HS-5 (cell line): ENCODE measurements at regions not wholly inside any gene's neighbourhood (a gene's known extent, or its start where the extent isn't known, plus 50 kb on each side); places are given as distances from the start of the nearest gene placed in this dataset.
"Not testable (repeated sequence)": the region's sequence is repeated elsewhere in the genome, so short reads cannot be mapped to it uniquely, and the experiment has no call there.

Experiments used
- DNase-seq: peaks from one replicate; pipeline ENCODE4 v3.0.0-alpha.2; 2012; ENCODE audit warnings: low read depth

DNA sequence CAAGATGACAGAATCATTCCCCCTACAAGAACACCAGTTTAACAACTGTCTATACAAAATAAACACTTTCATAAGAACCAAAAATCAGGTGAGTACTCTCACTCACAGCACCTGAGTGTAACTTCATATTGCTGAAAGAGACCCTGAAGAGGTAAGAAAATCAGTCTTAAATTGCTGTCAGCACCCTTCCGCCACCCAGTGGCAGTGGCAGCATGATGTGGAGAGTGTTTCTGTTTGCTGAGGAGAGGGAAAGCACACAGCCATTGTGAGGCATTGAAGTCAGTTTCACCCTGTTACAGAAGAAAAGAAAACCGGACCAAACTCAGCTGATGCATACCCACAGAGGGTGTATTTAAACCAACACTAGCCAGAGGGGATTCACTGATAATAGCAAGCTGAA is 1240.8 kb upstream of the CRIM1 start:
- no peak for DNase-seq

- not testable (repeated sequence) for DNase-seq
These were observed 1243.2 kb upstream of the CRIM1 start for GRCh38 chr2:35112367-35112766.

DNA sequence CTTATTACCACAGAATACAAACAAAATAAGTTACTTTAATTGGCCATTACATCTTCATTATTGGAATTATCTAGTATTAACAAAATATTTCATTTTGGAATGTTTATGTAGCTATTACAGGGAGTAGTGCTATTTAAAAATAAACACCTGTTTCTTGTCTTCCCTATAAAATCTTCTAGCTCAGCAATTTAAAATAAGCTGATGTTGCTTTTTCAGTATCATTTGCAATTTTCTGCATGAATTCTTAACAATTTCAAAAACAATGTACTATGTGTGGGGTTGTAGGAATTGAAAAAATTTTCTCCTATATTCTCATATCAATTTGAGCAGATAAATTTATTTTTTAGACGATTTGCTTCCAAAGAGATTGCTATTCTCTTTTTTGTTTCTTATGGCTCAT is 1251.3 kb upstream of the CRIM1 start:
- no peak for DNase-seq

- DNase-seq, result no peak
These were observed 1256.2 kb upstream of the CRIM1 start for GRCh38 chr2:35099342-35099741.

DNA sequence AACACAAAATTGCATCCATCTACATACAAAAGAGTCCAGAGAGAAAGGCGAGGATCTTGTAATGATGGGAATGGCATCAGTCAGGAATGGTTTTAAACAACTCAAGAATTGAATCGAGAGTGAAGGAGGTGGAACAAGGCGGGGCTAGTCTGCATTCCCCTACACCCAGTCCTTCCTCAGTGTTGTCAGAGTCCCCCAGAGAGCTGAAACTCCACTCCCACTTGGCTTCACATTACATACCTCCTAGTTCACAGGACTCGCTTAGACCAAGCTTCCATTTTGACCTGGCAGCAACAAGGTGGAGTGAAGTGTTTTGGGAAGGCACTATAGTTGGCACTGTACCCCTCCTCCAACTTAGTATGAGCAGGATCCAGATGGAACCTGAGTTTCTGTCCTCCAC is 1273.5 kb upstream of the CRIM1 start:
- DNase-seq, result no peak

DNA sequence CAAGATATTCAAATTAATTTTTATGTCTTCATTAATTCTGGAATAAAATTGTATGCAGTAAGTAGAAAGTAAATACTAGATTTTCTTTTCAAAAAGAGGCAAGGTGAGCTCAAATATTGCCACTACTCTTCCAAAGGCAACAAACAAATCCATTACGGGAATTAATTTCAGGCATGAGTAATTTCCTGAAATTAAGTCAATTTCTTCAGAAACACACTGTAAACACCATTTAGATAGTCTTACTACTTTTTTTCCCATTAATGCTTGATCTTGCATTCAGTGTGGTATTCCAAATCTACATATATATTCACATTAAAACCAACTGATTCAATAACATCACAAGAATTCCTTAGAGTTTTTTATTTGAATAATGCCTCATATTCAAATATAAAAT is 1274.0 kb upstream of the CRIM1 start:
- no peak for DNase-seq

GRCh38 chr2:35081001-35081621 is 1274.5 kb upstream of the CRIM1 start:
- DNase-seq, result peak; percentile 49

DNA sequence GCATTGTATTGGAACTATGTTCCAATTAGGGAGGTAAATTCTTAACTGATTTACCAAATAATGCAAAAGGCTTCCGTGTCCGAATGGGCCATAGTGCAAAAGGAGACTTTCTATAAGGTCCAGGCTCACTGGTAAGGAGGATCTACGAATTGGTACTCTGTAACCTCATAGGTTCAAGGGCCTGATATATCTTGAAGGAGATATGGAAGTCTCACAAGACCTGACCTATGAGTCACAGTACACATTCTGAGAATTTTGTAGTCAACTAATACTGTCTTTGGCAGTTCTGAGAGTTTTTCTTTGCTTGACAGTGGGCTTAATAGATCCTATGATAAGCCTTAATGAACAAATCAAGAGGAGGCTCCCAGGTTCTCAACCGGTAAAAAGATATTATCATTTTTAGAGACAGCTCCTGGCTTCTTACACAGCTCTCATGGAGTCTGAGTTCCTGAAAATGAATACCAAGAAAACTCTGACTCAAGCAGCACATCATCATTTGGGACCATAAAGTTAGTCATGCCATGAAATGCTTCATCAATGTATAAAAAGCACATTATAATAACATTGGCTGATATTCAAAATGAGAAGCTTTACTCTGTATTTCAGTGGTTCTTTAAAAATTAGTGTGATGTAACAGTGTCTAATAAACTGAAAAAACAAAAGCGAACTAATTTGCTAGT is 1275.2 kb upstream of the CRIM1 start:
- DNase-seq, result peak; percentile 49

GRCh38 chr2:35067420-35067819 is 1288.2 kb upstream of the CRIM1 start:
- no peak for DNase-seq

DNA sequence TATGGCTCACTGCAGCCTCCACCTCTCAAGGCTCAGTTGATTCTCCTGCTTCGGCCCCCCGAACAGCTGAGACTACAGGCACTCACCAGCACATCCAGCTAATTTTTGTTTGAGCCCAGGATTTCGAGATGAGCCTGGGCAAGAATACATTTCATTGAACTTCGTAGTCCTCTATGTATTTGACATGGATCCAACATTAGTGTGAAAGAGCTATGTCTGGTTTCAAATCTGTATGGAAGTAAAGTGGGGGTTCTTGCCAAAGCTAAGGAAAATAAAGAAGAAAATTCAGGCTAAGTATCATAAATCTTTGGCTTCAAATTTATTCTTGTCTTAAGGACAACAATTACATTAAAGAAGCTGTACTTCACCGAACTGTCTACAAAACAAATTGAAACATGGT is 1291.7 kb upstream of the CRIM1 start:
- DNase-seq, result no peak

GRCh38 chr2:35035883-35036282 is 1319.7 kb upstream of the CRIM1 start:
- no peak for DNase-seq

- no peak for DNase-seq
These were observed 1321.8 kb upstream of the CRIM1 start for GRCh38 chr2:35033748-35034147.

GRCh38 chr2:35023545-35023944 is 1332.0 kb upstream of the CRIM1 start:
- DNase-seq, result no peak

GRCh38 chr2:35000453-35000852 is 1355.1 kb upstream of the CRIM1 start:
- no peak for DNase-seq

- DNase-seq, result no peak
These were observed 1356.8 kb upstream of the CRIM1 start for GRCh38 chr2:34998741-34999140.

DNA sequence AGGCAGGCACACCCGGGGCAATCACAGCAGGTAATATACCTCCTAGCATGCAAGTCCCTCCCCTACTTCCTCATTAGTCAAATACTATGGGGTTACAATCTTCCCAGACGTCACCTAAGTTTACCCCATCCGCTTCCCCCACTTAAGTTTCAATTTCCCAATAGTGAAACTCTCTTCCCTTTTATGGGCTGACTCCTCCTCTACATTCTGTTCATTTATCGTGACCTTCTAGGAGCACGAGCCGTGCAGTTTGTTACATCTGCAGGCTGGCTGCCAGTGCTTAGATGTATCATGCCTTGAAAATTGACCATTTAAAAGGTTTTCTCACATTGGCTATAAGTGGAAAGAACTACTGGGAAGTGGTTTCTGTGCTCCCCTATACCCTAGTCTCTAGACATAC is 1357.8 kb upstream of the CRIM1 start:
- DNase-seq, result no peak

- no peak for DNase-seq
These were observed 1360.4 kb upstream of the CRIM1 start for GRCh38 chr2:34995196-34995595.

GRCh38 chr2:34991508-34992274 is 1363.9 kb upstream of the CRIM1 start:
- DNase-seq, result no peak

- DNase-seq, result no peak
These were observed 1370.1 kb upstream of the CRIM1 start for GRCh38 chr2:34985474-34985873.

- DNase-seq, result no peak
These were observed 1374.9 kb upstream of the CRIM1 start for GRCh38 chr2:34980689-34981088.

DNA sequence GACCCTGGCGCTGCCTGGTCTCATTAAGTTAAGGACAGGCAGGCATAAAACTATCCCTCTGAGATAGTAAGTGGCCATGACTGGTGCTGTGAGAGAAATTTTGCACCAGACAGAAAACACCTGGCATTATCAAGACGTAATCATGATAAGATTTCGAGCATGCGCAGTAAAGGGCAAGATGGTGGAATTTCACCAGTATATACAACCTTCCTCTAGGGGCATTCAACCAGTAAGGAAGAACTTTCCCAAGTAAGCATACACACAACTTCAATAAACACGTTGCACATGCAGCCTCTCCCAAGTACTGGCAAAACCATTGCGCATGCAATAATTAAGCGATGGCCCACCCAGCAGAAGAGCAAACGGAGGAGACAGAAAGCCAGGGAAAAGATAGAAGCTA is 1376.4 kb upstream of the CRIM1 start:
- DNase-seq, result no peak

- no peak for DNase-seq
These were observed 1362.7 kb upstream of the FAM98A start for GRCh38 chr2:34961822-34962221.

DNA sequence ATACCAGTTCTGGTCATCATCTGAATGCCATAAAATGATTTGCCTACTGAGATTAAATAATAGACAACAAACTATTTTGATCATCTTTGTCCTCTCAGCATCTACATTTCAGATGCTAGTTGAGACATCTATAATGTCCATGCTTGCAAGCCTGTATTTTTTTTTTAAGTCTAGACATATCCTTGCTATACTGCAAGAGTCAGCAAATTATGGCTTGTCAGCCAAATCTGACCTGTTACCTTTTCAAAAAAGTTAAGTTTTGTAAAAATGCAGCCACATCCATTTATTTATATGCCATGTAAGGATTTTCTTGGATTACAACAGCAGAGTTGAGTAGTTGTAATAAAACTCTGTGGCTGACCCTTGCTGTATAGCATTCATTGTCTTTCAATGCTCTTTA is 1355.7 kb upstream of the FAM98A start:
- no peak for DNase-seq
